Right lobe of liver (tissue), 6 donors: ENCODE measurements at regions not wholly inside any gene's neighbourhood (a gene's known extent, or its start where the extent isn't known, plus 50 kb on each side); places are given as distances from the start of the nearest gene placed in this dataset.

Experiments
- ATAC-seq, 4 donors: fragments of 200-7000 bp; cut with Tn5 transposase; one replicate each; pipeline ENCODE4 v1.9.1; 2020; ENCODE audit warnings: mild to moderate bottlenecking in 4 of 4, moderate library complexity in 4 of 4
- DNase-seq, 3 donors: peaks; one replicate each; pipeline ENCODE4 v3.0.0-alpha.2; 2020
- H3K27ac ChIP-seq, 3 donors: fragments of 200-600 bp; one replicate each; pipeline ENCODE4 v1.8.0; 2022
- H3K27me3 ChIP-seq, 2 donors: fragments of 200-600 bp; one replicate each; pipeline ENCODE4 v1.8.0; 2022
- H3K36me3 ChIP-seq, 4 donors: fragments of 200-600 bp; sonication (generic) in 1 of 4; one replicate each; pipeline versions ENCODE4 v1.5.1 to v1.8.0; 2017 to 2022; ENCODE audit warnings: control low read depth in 1 of 4
- H3K4me1 ChIP-seq, 4 donors: fragments of 200-600 bp; sonication (generic) in 1 of 4; one replicate each; pipeline versions ENCODE4 v1.5.1 to v1.8.0; 2017 to 2022; ENCODE audit warnings: control low read depth in 1 of 4
- H3K4me3 ChIP-seq, 3 donors: fragments of 200-600 bp; one replicate each; pipeline ENCODE4 v1.8.0; 2022
- H3K9me3 ChIP-seq, 4 donors: fragments of 200-600 bp; sonication (generic) in 1 of 4; one replicate each; pipeline versions ENCODE4 v1.5.1 to v1.8.0; 2017 to 2022; ENCODE audit warnings: control low read depth in 1 of 4
- CTCF ChIP-seq, 4 donors: fragments of 200-600 bp in 3 of 4; fragments of 450-650 bp in 1 of 4; IDR thresholded peaks; one replicate each; pipeline versions ENCODE4 v1.5.1 to v1.8.0; 2016 to 2022; ENCODE audit warnings: antibody characterized with exemption in 4 of 4, mild to moderate bottlenecking in 2 of 4
- POLR2A ChIP-seq: fragments of 450-650 bp; IDR thresholded peaks from one replicate; pipeline ENCODE4 v1.6.1; 2017; ENCODE audit warnings: antibody characterized with exemption, mild to moderate bottlenecking
- WGBS: methylation state at CpG from one replicate; pipeline ENCODE4 v1.1.6; 2018; ENCODE audit warnings: low coverage, low lambda C conversion rate; ENCODE audit not compliant: insufficient coverage; ENCODE audit errors: missing lambda C conversion rate; 5-methylcytosine and 5-hydroxymethylcytosine counted together
- intact Hi-C, 2 donors: fragments of 100-400 bp; cut with DNase I; formaldehyde crosslinking; loops; one replicate each; pipeline versions ENCODE4 v1.11.2 to v1.14.1; 2022
- donor health status: DM: no; HTN: yes; CAD: no.
- donor health status: DM: no; HTN: no; CAD: no.
- donor health status: DM: no; HTN: no; CAD: no.
- donor health status: DM: no; HTN: yes; CAD: no.
- donor health status: DM: no; HTN: yes; CAD: no.

- 54% methylated on average over 4 of the region's 4 CpGs for WGBS
- no peaks in the 10 kb centered on the region for H3K9me3 ChIP-seq
- ATAC-seq (no peak), DNase-seq (no peak)
- intact Hi-C loops = no loop called here
- no peaks in the 10 kb centered on the region for H3K4me1 ChIP-seq
- H3K27me3 ChIP-seq = no peaks in the 10 kb centered on the region
- TF ChIP-seq CTCF (IDR thresholded peaks at IDR 0.05) (no peak), POLR2A (no peak)
- H3K4me3 ChIP-seq = no peak overlapping the region
- H3K36me3 ChIP-seq = no peaks in the 10 kb centered on the region
- no peak overlapping the region for H3K27ac ChIP-seq
Observed at GRCh38 chr3:103499967-103500366, 1065.2 kb downstream of the ZPLD1 start.

GRCh38 chr3:103510760-103511159, 1075.9 kb downstream of the ZPLD1 start:
- TF ChIP-seq CTCF (IDR thresholded peaks at IDR 0.05) (no peak), POLR2A (no peak)
- ATAC-seq = no peak
- Histone ChIP-seq H3K36me3 (no peaks in the 10 kb centered on the region), H3K27ac (no peak overlapping the region), H3K4me3 (no peak overlapping the region), H3K27me3 (no peaks in the 10 kb centered on the region), H3K9me3 (no peaks in the 10 kb centered on the region), H3K4me1 (no peaks in the 10 kb centered on the region)
- 40% methylated on average over 2 of the region's 2 CpGs for WGBS
- DNase-seq = no peak
- intact Hi-C loops = no loop called here

- intact Hi-C loops = no loop called here
- no peak for DNase-seq
- Histone ChIP-seq H3K4me1 (no peaks in the 10 kb centered on the region), H3K27me3 (no peaks in the 10 kb centered on the region), H3K4me3 (no peak overlapping the region), H3K36me3 (no peaks in the 10 kb centered on the region), H3K27ac (no peak overlapping the region), H3K9me3 (no peaks in the 10 kb centered on the region)
- TF ChIP-seq CTCF (IDR thresholded peaks at IDR 0.05) (no peak), POLR2A (no peak)
- 47% methylated on average over 1 of the region's 1 CpG for WGBS
- ATAC-seq = no peak
Observed at GRCh38 chr3:103511891-103512290, 1077.1 kb downstream of the ZPLD1 start.

GRCh38 chr3:103512595-103512994, 1077.8 kb downstream of the ZPLD1 start:
- no peak for ATAC-seq
- intact Hi-C loops = no loop called here
- Histone ChIP-seq H3K9me3 (no peaks in the 10 kb centered on the region), H3K27ac (no peak overlapping the region), H3K4me1 (no peaks in the 10 kb centered on the region), H3K27me3 (no peaks in the 10 kb centered on the region), H3K36me3 (no peaks in the 10 kb centered on the region), H3K4me3 (no peak overlapping the region)
- DNase-seq = no peak
- TF ChIP-seq POLR2A (no peak), CTCF (IDR thresholded peaks at IDR 0.05) (no peak)
- WGBS = 75% methylated on average over 1 of the region's 1 CpG

- intact Hi-C loops = no loop called here
- 58% methylated on average over 1 of the region's 1 CpG for WGBS
- no peaks in the 10 kb centered on the region for H3K36me3 ChIP-seq
- H3K4me1 ChIP-seq = no peaks in the 10 kb centered on the region
- H3K4me3 ChIP-seq = no peak overlapping the region
- no peak overlapping the region for H3K27ac ChIP-seq
- ATAC-seq (no peak), DNase-seq (no peak)
- no peak for TF ChIP-seq POLR2A
- TF ChIP-seq CTCF (IDR thresholded peaks at IDR 0.05) = no peak
- H3K27me3 ChIP-seq = no peaks in the 10 kb centered on the region
- no peaks in the 10 kb centered on the region for H3K9me3 ChIP-seq
Observed at GRCh38 chr3:103513003-103513402, 1078.2 kb downstream of the ZPLD1 start.
